H1 (cell line): ENCODE measurements at regions not wholly inside any gene's neighbourhood (a gene's known extent, or its start where the extent isn't known, plus 50 kb on each side); places are given as distances from the start of the nearest gene placed in this dataset.

ENCODE experiments used
- CTCF ChIA-PET: fragments of 300-600 bp; sonication (Branson Sonifier 250); formaldehyde crosslinking; loops from one replicate; lab custom pipeline; 2021; ENCODE audit not compliant: partially characterized antibody; lab: Charles Lee
- POLR2A ChIA-PET: fragments of 300-600 bp; sonication (Branson Sonifier 250); formaldehyde crosslinking; loops from one replicate; lab custom pipeline; 2021; ENCODE audit warnings: inconsistent platforms; ENCODE audit not compliant: partially characterized antibody; lab: Charles Lee
- DNase-seq, 2 experiments: peaks; one replicate each; pipeline versions ENCODE4 v3.0.0 to v3.0.0-alpha.2; 2010 to 2022; ENCODE audit warnings: low spot score in 2 of 2, low read depth in 1 of 2, mixed read lengths in 1 of 2
- FAIRE-seq: peaks from 2 replicates; lab custom pipeline; 2011; peaks lifted over from hg19 to GRCh38; lab: Jason Lieb, UNC
- H2AFZ ChIP-seq: 2 replicates; pipeline ENCODE4 v1.8.1; 2012; ENCODE audit warnings: low read length, inconsistent platforms
- H2AK5ac ChIP-seq: 2 replicates; pipeline ENCODE4 v1.6.1; 2013; ENCODE audit warnings: low read depth, low read length
- H2BK120ac ChIP-seq: replicated peaks from 2 replicates; pipeline ENCODE3; 2013; ENCODE audit warnings: low read depth, low read length, inconsistent platforms
- H2BK12ac ChIP-seq: 2 replicates; pipeline ENCODE4 v1.6.1; 2013; ENCODE audit warnings: low read depth, low read length
- H2BK15ac ChIP-seq: 2 replicates; pipeline ENCODE4 v1.6.1; 2013; ENCODE audit warnings: low read length
- H2BK20ac ChIP-seq: 2 replicates; pipeline ENCODE4 v1.6.1; 2013; ENCODE audit warnings: low read length
- H2BK5ac ChIP-seq: 2 replicates; pipeline ENCODE4 v1.6.1; 2013; ENCODE audit warnings: low read depth, low read length
- H3K14ac ChIP-seq: 2 replicates; pipeline ENCODE4 v1.6.1; 2013; ENCODE audit warnings: inconsistent platforms; ENCODE audit not compliant: insufficient read length
- H3K18ac ChIP-seq: 2 replicates; pipeline ENCODE4 v1.6.1; 2013; ENCODE audit warnings: low read length; ENCODE audit errors: extremely low read depth
- H3K23ac ChIP-seq: 2 replicates; pipeline ENCODE4 v1.6.1; 2013; ENCODE audit warnings: inconsistent platforms; ENCODE audit not compliant: insufficient read length
- H3K23me2 ChIP-seq: 2 replicates; pipeline ENCODE4 v1.6.1; 2013; ENCODE audit warnings: low read depth, low read length
- H3K27ac ChIP-seq: 2 replicates; pipeline ENCODE4 v1.6.1; 2011; ENCODE audit warnings: low read depth, low read length, inconsistent platforms
- H3K27me3 ChIP-seq, 4 experiments: replicated peaks in 1 of 4; 1 replicate in 1 of 4; 2 replicates in 3 of 4; pipeline versions ENCODE4 v1.6.1 to v1.8.1; 2011 to 2013; ENCODE audit warnings: low read length in 3 of 4, mild to moderate bottlenecking in 3 of 4, inconsistent platforms in 2 of 4, mixed read lengths in 2 of 4, moderate library complexity in 1 of 4; ENCODE audit not compliant: control insufficient read depth in 3 of 4, insufficient read depth in 3 of 4; ENCODE audit errors: extremely low read depth in 1 of 4
- H3K36me3 ChIP-seq, 4 experiments: 2 replicates each; pipeline versions ENCODE4 v1.6.1 to v1.8.1; 2011 to 2013; ENCODE audit warnings: mild to moderate bottlenecking in 4 of 4, low read length in 3 of 4, moderate library complexity in 2 of 4, control low read depth in 1 of 4, inconsistent platforms in 1 of 4; ENCODE audit not compliant: insufficient read depth in 4 of 4, control insufficient read depth in 2 of 4
- H3K4ac ChIP-seq: replicated peaks from 2 replicates; pipeline ENCODE3; 2013; ENCODE audit warnings: low read length, low read depth, mixed read lengths, inconsistent platforms; ENCODE audit not compliant: insufficient read length
- H3K4me1 ChIP-seq, 4 experiments: replicated peaks in 1 of 4; 1 replicate in 1 of 4; 2 replicates in 3 of 4; pipeline versions ENCODE4 v1.6.1 to v1.8.1; 2011 to 2013; ENCODE audit warnings: low read length in 3 of 4, inconsistent platforms in 2 of 4, mixed read lengths in 1 of 4; ENCODE audit not compliant: insufficient read depth in 4 of 4, control insufficient read depth in 3 of 4
- H3K4me2 ChIP-seq, 2 experiments: 2 replicates each; pipeline versions ENCODE4 v1.6.1 to v1.8.1; 2011 to 2013; ENCODE audit warnings: low read depth in 2 of 2, low read length in 2 of 2, control low read depth in 1 of 2, inconsistent platforms in 1 of 2, mild to moderate bottlenecking in 1 of 2; ENCODE audit not compliant: insufficient read depth in 1 of 2
- H3K4me3 ChIP-seq, 4 experiments: fragments of 200-600, 300-600 bp in 1 of 4; sonication (generic), shearing (Covaris generic), sonication (Bioruptor Twin) in 1 of 4; 2 replicates each; pipeline versions ENCODE4 v1.5.1 to v1.8.1; 2011 to 2016; ENCODE audit warnings: low read length in 4 of 4, low read depth in 3 of 4, control low read depth in 2 of 4, inconsistent platforms in 2 of 4, mild to moderate bottlenecking in 2 of 4, mixed read lengths in 1 of 4, moderate library complexity in 1 of 4; ENCODE audit not compliant: insufficient read depth in 2 of 4; ENCODE audit errors: extremely low read depth in 1 of 4
- H3K56ac ChIP-seq: replicated peaks from 2 replicates; pipeline ENCODE3; 2013; ENCODE audit warnings: low read depth, mild to moderate bottlenecking, mixed read lengths, low read length, inconsistent platforms; ENCODE audit not compliant: insufficient read length
- H3K79me1 ChIP-seq: 2 replicates; pipeline ENCODE4 v1.6.1; 2013; ENCODE audit warnings: low read depth, low read length, control low read depth
- H3K79me2 ChIP-seq, 2 experiments: 2 replicates each; pipeline versions ENCODE4 v1.6.1 to v1.8.1; 2012 to 2013; ENCODE audit warnings: low read length in 2 of 2, mild to moderate bottlenecking in 2 of 2, inconsistent platforms in 1 of 2; ENCODE audit not compliant: insufficient read depth in 2 of 2, control insufficient read depth in 1 of 2
- H3K9ac ChIP-seq, 4 experiments: replicated peaks in 1 of 4; 1 replicate in 1 of 4; 2 replicates in 3 of 4; pipeline versions ENCODE4 v1.6.1 to v1.8.1; 2011 to 2013; ENCODE audit warnings: low read depth in 3 of 4, low read length in 3 of 4, control low read depth in 2 of 4, mild to moderate bottlenecking in 2 of 4, moderate library complexity in 2 of 4, inconsistent platforms in 1 of 4; ENCODE audit errors: extremely low read depth in 1 of 4
- H3K9me3 ChIP-seq, 2 experiments: 2 replicates each; pipeline versions ENCODE4 v1.6.1 to v1.8.1; 2012 to 2013; ENCODE audit warnings: mild to moderate bottlenecking in 2 of 2, moderate library complexity in 2 of 2, control low read depth in 1 of 2, inconsistent platforms in 1 of 2, low read depth in 1 of 2, low read length in 1 of 2, mixed read lengths in 1 of 2; ENCODE audit not compliant: insufficient read depth in 2 of 2
- H4K20me1 ChIP-seq, 2 experiments: replicated peaks in 1 of 2; 2 replicates each; pipeline versions ENCODE3 to v1.8.1; 2011 to 2013; ENCODE audit warnings: inconsistent platforms in 2 of 2, low read length in 2 of 2, mild to moderate bottlenecking in 1 of 2; ENCODE audit not compliant: insufficient read depth in 2 of 2, control insufficient read depth in 1 of 2
- H4K5ac ChIP-seq: 2 replicates; pipeline ENCODE4 v1.6.1; 2013; ENCODE audit warnings: low read length, low read depth, mixed read lengths, inconsistent platforms; ENCODE audit not compliant: insufficient read length
- H4K8ac ChIP-seq: 2 replicates; pipeline ENCODE4 v1.8.0; 2013; ENCODE audit warnings: mild to moderate bottlenecking, moderate library complexity, low read length, inconsistent platforms; ENCODE audit not compliant: insufficient read depth; ENCODE audit errors: extremely low read depth
- H4K91ac ChIP-seq: replicated peaks from 2 replicates; pipeline ENCODE3; 2013; ENCODE audit warnings: low read length, mixed read lengths, inconsistent platforms; ENCODE audit not compliant: insufficient read length
- ATF3 ChIP-seq: IDR thresholded peaks from 2 replicates; pipeline ENCODE4 v1.6.1; 2011; ENCODE audit warnings: low read depth, mild to moderate bottlenecking, low read length; ENCODE audit not compliant: insufficient read depth
- CBX8 ChIP-seq: fragments of 300-800, 300-1000 bp; sonication (generic); IDR thresholded peaks from 2 replicates; pipeline ENCODE4 v1.7.1; 2016; ENCODE audit warnings: low read depth, low read length, borderline replicate concordance
- CTBP2 ChIP-seq: IDR thresholded peaks from 2 replicates; pipeline ENCODE4 v1.7.0; 2011; ENCODE audit warnings: borderline replicate concordance, mild to moderate bottlenecking, moderate library complexity, mixed read lengths, low read length; ENCODE audit not compliant: insufficient read depth, insufficient read length
- GTF2F1 ChIP-seq: IDR thresholded peaks from 2 replicates; pipeline ENCODE4 v1.6.1; 2012; ENCODE audit warnings: low read depth, low read length, improper control_type of control experiment, borderline replicate concordance
- HDAC2 ChIP-seq, 2 experiments: fragments of 300-600 bp in 1 of 2; sonication (generic) in 1 of 2; IDR thresholded peaks; 2 replicates each; pipeline ENCODE4 v1.6.1; 2011 to 2012; ENCODE audit warnings: low read depth in 2 of 2, low read length in 2 of 2, mild to moderate bottlenecking in 2 of 2, moderate library complexity in 2 of 2, borderline replicate concordance in 1 of 2, inconsistent platforms in 1 of 2
- MAFK ChIP-seq: IDR thresholded peaks from 2 replicates; pipeline ENCODE4 v1.6.1; 2012; ENCODE audit warnings: low read depth, mild to moderate bottlenecking, improper control_type of control experiment, low read length
- POLR2AphosphoS5 ChIP-seq: IDR thresholded peaks from 2 replicates; pipeline ENCODE4 v1.6.1; 2011; ENCODE audit warnings: low read depth, low read length
- RXRA ChIP-seq: IDR thresholded peaks from 2 replicates; pipeline ENCODE4 v1.6.1; 2011; ENCODE audit warnings: low read depth, mild to moderate bottlenecking, low read length, moderate library complexity; ENCODE audit not compliant: insufficient read depth
- SIRT6 ChIP-seq: IDR thresholded peaks from one replicate; pipeline ENCODE4 v1.7.1; 2012; ENCODE audit warnings: low read length, inconsistent platforms
- USF2 ChIP-seq: IDR thresholded peaks from 2 replicates; pipeline ENCODE4 v1.6.1; 2011; ENCODE audit warnings: low read length, improper control_type of control experiment
- YY1 ChIP-seq: IDR thresholded peaks from 2 replicates; pipeline ENCODE4 v1.6.1; 2011; ENCODE audit warnings: low read depth, mild to moderate bottlenecking, low read length
- WGBS, 2 experiments: shearing (Covaris generic) in 1 of 2; methylation state at CpG; one replicate each; pipeline versions ENCODE4 v1.1.6 to v1.1.7; 2013 to 2015; ENCODE audit warnings: low lambda C conversion rate in 2 of 2, mixed read lengths in 2 of 2, inconsistent platforms in 1 of 2, low coverage in 1 of 2, missing lambda C conversion rate in 1 of 2; ENCODE audit not compliant: insufficient replicate concordance in 2 of 2, insufficient coverage in 1 of 2, insufficient read length in 1 of 2; ENCODE audit errors: extremely low coverage in 1 of 2, missing lambda C conversion rate in 1 of 2; 5-methylcytosine and 5-hydroxymethylcytosine counted together

DNA sequence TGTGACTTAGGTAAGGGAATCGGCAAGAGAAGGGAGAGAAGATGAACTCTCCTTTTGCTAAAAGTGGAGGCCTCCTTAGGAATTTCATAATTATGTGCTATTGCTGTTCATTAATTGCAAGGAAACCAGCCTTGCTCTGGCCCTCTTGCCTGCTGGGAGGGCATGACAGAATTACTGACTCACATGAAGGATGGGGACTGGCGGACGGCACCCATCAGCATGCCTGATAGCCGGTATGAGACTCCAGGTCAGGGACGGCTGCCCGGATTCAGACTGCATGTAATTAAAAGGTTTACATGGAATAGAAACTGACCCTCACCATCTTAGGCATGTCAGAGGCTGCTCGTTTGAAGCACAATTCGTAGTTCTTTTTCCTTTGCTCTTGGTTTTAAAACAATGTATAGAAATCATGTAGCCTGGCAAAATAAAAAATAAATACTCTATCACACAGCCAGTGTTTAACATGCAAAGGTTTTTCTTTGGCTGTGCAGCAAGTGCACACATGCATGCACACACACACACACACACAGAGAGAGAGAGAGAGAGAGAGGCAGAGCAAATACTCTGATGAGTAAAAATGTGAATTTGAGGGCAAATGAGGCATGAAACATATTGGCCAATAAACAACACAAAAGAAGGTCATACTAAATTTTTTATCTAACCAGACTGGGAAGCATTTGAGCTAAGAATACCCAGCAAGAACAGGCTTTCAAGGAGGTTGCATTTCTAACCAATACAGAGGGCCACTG lies 82.7 kb downstream of the FOXB1 start:
- no peak overlapping the region for H2BK12ac ChIP-seq
- H3K79me2 ChIP-seq, result no peaks in the 10 kb centered on the region
- no peak overlapping the region for H2AK5ac ChIP-seq
- no peaks in the 10 kb centered on the region for H3K79me1 ChIP-seq
- no peak overlapping the region for H2BK5ac ChIP-seq
- no peak overlapping the region for H3K9ac ChIP-seq
- H4K5ac ChIP-seq, result no peak overlapping the region
- peaks cover 0 to 3% (median 0%) of the 10 kb centered on the region in 4 experiments; a peak in 1 of 7 replicates for H3K27me3 ChIP-seq
- CTCF ChIA-PET, result interaction anchor here (0.6 to 2.1 kb wide), 4 partner anchors 93 to 323 kb away, joined by 3 to 7 read pairs (median 4); no protein-coding TSS in a partner anchor
- no peak overlapping the region for H2BK120ac ChIP-seq
- no peak overlapping the region for H4K8ac ChIP-seq
- H3K9me3 ChIP-seq, result no peaks in the 10 kb centered on the region
- no peak overlapping the region for H3K4me3 ChIP-seq
- no peak overlapping the region for H3K14ac ChIP-seq
- no peak overlapping the region for H2AFZ ChIP-seq
- POLR2A ChIA-PET, result no interaction called here
- no peak overlapping the region for H3K27ac ChIP-seq
- 84% methylated on average over 8 of the region's 8 CpGs; no CpG with 5 or more reads in 1 of the 2 experiments for WGBS, 2 experiments
- H3K4me2 ChIP-seq, result no peak overlapping the region
- no peak overlapping the region for H3K23ac ChIP-seq
- H2BK15ac ChIP-seq, result no peak overlapping the region
- FAIRE-seq (no peak), DNase-seq (no peak)
- no peak overlapping the region for H2BK20ac ChIP-seq
- no peaks in the 10 kb centered on the region; the same call in 1 of the 2 replicates for H3K23me2 ChIP-seq
- H4K91ac ChIP-seq, result no peak overlapping the region
- H3K4ac ChIP-seq, result no peak overlapping the region
- H3K36me3 ChIP-seq, result no peaks in the 10 kb centered on the region
- peaks cover 0 to 6% (median 0%) of the 10 kb centered on the region in 4 experiments; a peak in 1 of 7 replicates for H3K4me1 ChIP-seq
- H4K20me1 ChIP-seq, result no peaks in the 10 kb centered on the region
- no peak overlapping the region for H3K18ac ChIP-seq
- no peak overlapping the region for H3K56ac ChIP-seq
- no peak for TF ChIP-seq MAFK
- TF ChIP-seq GTF2F1, result no peak
- no peak for TF ChIP-seq SIRT6
- TF ChIP-seq YY1, result no peak
- TF ChIP-seq CTBP2, result no peak
- no peak for TF ChIP-seq HDAC2 (IDR thresholded peaks at IDR 0.05; ENCODE audit: borderline replicate concordance in 1 of 2, low read depth in 2 of 2, low read length in 2 of 2)
- TF ChIP-seq USF2, result no peak
- no peak for TF ChIP-seq RXRA
- TF ChIP-seq CBX8, result no peak
- no peak for TF ChIP-seq ATF3
- no peak for TF ChIP-seq POLR2AphosphoS5
